ENCODE measurements at regions not wholly inside any gene's neighbourhood (a gene's known extent, or its start where the extent isn't known, plus 50 kb on each side); places are given as distances from the start of the nearest gene placed in this dataset.
A peak's percentile ranks its signal among the peaks of the same experiment; 100 is the strongest.

DNA sequence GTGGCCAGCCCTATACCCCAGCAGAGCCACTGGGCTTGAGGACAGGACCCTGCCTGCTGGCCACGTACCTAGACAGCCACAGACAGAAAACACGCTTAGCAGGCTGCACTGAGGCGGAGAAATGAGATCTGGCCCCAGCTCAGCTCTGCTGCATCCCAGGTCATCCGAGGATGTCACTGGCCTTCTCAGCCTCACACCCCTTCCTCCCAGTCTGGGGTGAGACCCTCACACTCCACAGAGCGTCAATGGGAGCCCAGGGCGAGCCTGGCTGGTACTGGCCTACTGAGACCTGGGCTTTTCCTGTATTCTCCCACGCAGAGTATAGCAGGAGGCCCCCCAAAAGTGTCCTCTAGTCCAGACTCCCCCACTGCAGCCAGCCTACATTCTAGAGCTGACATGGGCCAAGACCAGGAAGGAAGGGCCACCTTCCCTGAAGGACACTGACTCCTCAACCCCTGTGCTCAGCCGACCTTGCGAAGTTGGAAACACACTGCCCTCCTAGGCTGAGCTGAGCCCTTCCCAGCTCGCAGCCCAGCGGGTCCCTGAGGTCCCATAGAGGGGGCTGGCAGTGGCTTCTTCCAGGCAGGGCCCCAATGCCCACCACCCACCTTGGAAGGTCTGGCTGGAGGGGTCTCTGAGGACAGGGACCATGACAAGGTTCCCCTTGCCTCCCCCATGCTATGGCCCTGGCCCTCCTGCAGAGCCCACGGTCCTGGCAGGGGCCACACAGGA, 65.9 kb upstream of the LINC01488 start:
- intact Hi-C loops (cut with DNase I) = no loop called here
- Histone ChIP-seq H3K36me3 (no peaks in the 10 kb centered on the region), H3K9me3 (no peaks in the 10 kb centered on the region), H3K4me3 (no peak overlapping the region), H3K27ac (no peak overlapping the region), H3K4me1 (peaks cover 0 to 24% (median 11%) of the 10 kb centered on the region in 3 donors), H3K27me3 (no peaks in the 10 kb centered on the region)
- DNase-seq = no peak
- TF ChIP-seq, protein P1, sequence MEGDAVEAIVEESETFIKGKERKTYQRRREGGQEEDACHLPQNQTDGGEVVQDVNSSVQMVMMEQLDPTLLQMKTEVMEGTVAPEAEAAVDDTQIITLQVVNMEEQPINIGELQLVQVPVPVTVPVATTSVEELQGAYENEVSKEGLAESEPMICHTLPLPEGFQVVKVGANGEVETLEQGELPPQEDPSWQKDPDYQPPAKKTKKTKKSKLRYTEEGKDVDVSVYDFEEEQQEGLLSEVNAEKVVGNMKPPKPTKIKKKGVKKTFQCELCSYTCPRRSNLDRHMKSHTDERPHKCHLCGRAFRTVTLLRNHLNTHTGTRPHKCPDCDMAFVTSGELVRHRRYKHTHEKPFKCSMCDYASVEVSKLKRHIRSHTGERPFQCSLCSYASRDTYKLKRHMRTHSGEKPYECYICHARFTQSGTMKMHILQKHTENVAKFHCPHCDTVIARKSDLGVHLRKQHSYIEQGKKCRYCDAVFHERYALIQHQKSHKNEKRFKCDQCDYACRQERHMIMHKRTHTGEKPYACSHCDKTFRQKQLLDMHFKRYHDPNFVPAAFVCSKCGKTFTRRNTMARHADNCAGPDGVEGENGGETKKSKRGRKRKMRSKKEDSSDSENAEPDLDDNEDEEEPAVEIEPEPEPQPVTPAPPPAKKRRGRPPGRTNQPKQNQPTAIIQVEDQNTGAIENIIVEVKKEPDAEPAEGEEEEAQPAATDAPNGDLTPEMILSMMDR (IDR thresholded peaks at IDR 0.05) = no peak
- no peak for TF ChIP-seq POLR2A (IDR thresholded peaks at IDR 0.05)
- WGBS, 2 donors = 71 to 100% methylated on average over 2 of the region's 12 CpGs

- Histone ChIP-seq H3K36me3 (no peaks in the 10 kb centered on the region), H3K9me3 (no peaks in the 10 kb centered on the region), H3K27me3 (no peaks in the 10 kb centered on the region), H3K4me1 (peaks cover 0 to 24% (median 11%) of the 10 kb centered on the region in 3 donors), H3K27ac (peak overlapping the region in 2 of 4 donors; percentile 33 to 44), H3K4me3 (no peak overlapping the region)
- TF ChIP-seq, protein P1 (IDR thresholded peaks at IDR 0.05) = no peak
- TF ChIP-seq POLR2A (IDR thresholded peaks at IDR 0.05) = no peak
- intact Hi-C loops (cut with DNase I) = no loop called here
- DNase-seq = no peak
- 69 to 87% methylated on average over 3 to 4 of the region's 14 CpGs for WGBS, 2 donors
Measured at GRCh38 chr11:69416143-69416515, 65.3 kb upstream of the LINC01488 start.

GRCh38 chr11:69416762-69417698, 64.4 kb upstream of the LINC01488 start:
- WGBS, 2 donors = 58 to 61% methylated on average over 19 to 22 of the region's 27 CpGs
- Histone ChIP-seq H3K27ac (peak overlapping the region in 1 of 4 donors; percentile 33), H3K4me1 (peaks cover 0 to 24% (median 11%) of the 10 kb centered on the region in 3 donors), H3K27me3 (no peaks in the 10 kb centered on the region), H3K36me3 (no peaks in the 10 kb centered on the region), H3K4me3 (no peak overlapping the region), H3K9me3 (no peaks in the 10 kb centered on the region)
- intact Hi-C loops (cut with DNase I) = no loop called here
- no peak for TF ChIP-seq POLR2A (IDR thresholded peaks at IDR 0.05)
- TF ChIP-seq, protein P1 (IDR thresholded peaks at IDR 0.05) = no peak
- no peak for DNase-seq

DNA sequence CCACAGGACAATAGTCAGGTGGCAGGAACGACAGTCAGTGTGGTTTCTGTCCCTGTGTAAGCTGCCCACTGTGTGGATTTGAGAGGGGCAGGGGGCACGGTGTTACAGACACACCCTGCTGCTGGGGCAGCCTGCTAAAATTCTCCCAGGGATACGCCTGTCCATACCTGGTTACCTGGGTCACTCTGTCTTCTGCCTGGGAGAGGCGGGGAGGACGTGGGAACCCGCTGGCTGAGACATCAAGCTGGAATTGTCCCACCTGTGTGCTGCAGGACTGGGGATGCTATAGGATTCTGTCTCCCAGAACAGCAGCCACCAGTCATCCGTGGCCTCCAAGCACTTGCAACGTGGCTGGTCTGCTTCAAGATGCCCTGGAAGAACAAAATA, 63.8 kb upstream of the LINC01488 start:
- Histone ChIP-seq H3K27ac (no peak overlapping the region), H3K27me3 (no peaks in the 10 kb centered on the region), H3K4me1 (peaks cover 0 to 24% (median 11%) of the 10 kb centered on the region in 3 donors), H3K9me3 (no peaks in the 10 kb centered on the region), H3K36me3 (no peaks in the 10 kb centered on the region), H3K4me3 (no peak overlapping the region)
- WGBS, 2 donors = 64 to 77% methylated on average over 5 to 7 of the region's 8 CpGs
- DNase-seq = no peak
- TF ChIP-seq, protein P1 (IDR thresholded peaks at IDR 0.05) = no peak
- no peak for TF ChIP-seq POLR2A (IDR thresholded peaks at IDR 0.05)
- intact Hi-C loops (cut with DNase I) = no loop called here

Data from esophagus squamous epithelium (tissue), 5 donors.